Lung (tissue), 11 donors: ENCODE measurements at regions not wholly inside any gene's neighbourhood (a gene's known extent, or its start where the extent isn't known, plus 50 kb on each side); places are given as distances from the start of the nearest gene placed in this dataset.
A peak's percentile ranks its signal among the peaks of the same experiment; 100 is the strongest.

Source experiments
- ATAC-seq: fragments of 200-7000 bp; cut with Tn5 transposase; one replicate; pipeline ENCODE4 v1.9.1; 2020; ENCODE audit warnings: moderate number of reproducible peaks; ENCODE audit not compliant: insufficient read depth, low FRiP score
- DNase-seq, 3 donors: peaks; one replicate each; pipeline ENCODE4 v3.0.0-alpha.2; 2013 to 2017
- H3K27ac ChIP-seq, 2 donors: one replicate each; pipeline ENCODE4 v1.5.1; 2013; ENCODE audit warnings: mild to moderate bottlenecking in 2 of 2, moderate library complexity in 2 of 2, control low read depth in 1 of 2, inconsistent platforms in 1 of 2, low read depth in 1 of 2, low read length in 1 of 2
- H3K27me3 ChIP-seq, 3 donors: one replicate each; pipeline ENCODE4 v1.5.1; 2013; ENCODE audit warnings: low read length in 2 of 3; ENCODE audit not compliant: control insufficient read depth in 3 of 3, insufficient read depth in 3 of 3
- H3K36me3 ChIP-seq, 4 donors: one replicate each; pipeline ENCODE4 v1.5.1; 2013; ENCODE audit warnings: low read length in 4 of 4, mild to moderate bottlenecking in 1 of 4, moderate library complexity in 1 of 4; ENCODE audit not compliant: control insufficient read depth in 4 of 4, insufficient read depth in 4 of 4
- H3K4me1 ChIP-seq, 5 donors: one replicate each; pipeline ENCODE4 v1.5.1; 2013; ENCODE audit warnings: low read length in 5 of 5, mild to moderate bottlenecking in 2 of 5, moderate library complexity in 1 of 5; ENCODE audit not compliant: control insufficient read depth in 5 of 5, insufficient read depth in 5 of 5
- H3K4me3 ChIP-seq: one replicate; pipeline ENCODE4 v1.5.1; 2013; ENCODE audit warnings: mild to moderate bottlenecking, control low read depth, moderate library complexity
- H3K9ac ChIP-seq, 2 donors: one replicate each; pipeline ENCODE4 v1.5.1; 2013; ENCODE audit warnings: low read length in 2 of 2, control low read depth in 1 of 2; ENCODE audit not compliant: insufficient read depth in 1 of 2
- H3K9me3 ChIP-seq, 4 donors: one replicate each; pipeline ENCODE4 v1.5.1; 2013; ENCODE audit warnings: low read length in 3 of 4, mild to moderate bottlenecking in 1 of 4, moderate library complexity in 1 of 4; ENCODE audit not compliant: control insufficient read depth in 4 of 4, insufficient read depth in 3 of 4
- CTCF ChIP-seq: IDR thresholded peaks from 2 replicates; pipeline ENCODE4 v1.5.1; 2012; ENCODE audit warnings: mild to moderate bottlenecking; ENCODE audit errors: control extremely low read depth, extremely low read depth
- WGBS, 2 donors: extraction: QIAGEN DNeasy Blood & Tissue Kit; methylation state at CpG; one replicate each; pipeline ENCODE4 v1.1.7; 2013; 5-methylcytosine and 5-hydroxymethylcytosine counted together
- donor health status: control.
- donor health status: control.
- donor health status: Bipolar disorder and iron deficiency.
- donor health status: healthy.
- donor health status: DM: yes; HTN: yes; CAD: no.

GRCh38 chr1:88265606-88266005, 418.5 kb upstream of the PKN2 start:
- no peaks in the 10 kb centered on the region for H3K36me3 ChIP-seq
- ATAC-seq (no peak), DNase-seq (no peak)
- no peak overlapping the region for H3K9ac ChIP-seq
- no peak overlapping the region for H3K4me3 ChIP-seq
- 61 to 70% methylated on average over 1 of the region's 1 CpG for WGBS, 2 donors
- no peak overlapping the region for H3K27ac ChIP-seq
- no peaks in the 10 kb centered on the region for H3K4me1 ChIP-seq
- no peaks in the 10 kb centered on the region for H3K9me3 ChIP-seq
- H3K27me3 ChIP-seq, result no peaks in the 10 kb centered on the region
- no peak for TF ChIP-seq CTCF

- no peaks in the 10 kb centered on the region for H3K9me3 ChIP-seq
- H3K9ac ChIP-seq, result no peak overlapping the region
- H3K4me3 ChIP-seq, result no peak overlapping the region
- no peak for TF ChIP-seq CTCF
- DNase-seq, result peak in 1 of 3 donors; percentile 33
- H3K4me1 ChIP-seq, result no peaks in the 10 kb centered on the region
- 93 to 95% methylated on average over 1 of the region's 1 CpG for WGBS, 2 donors
- no peaks in the 10 kb centered on the region for H3K27me3 ChIP-seq
- no peak overlapping the region for H3K27ac ChIP-seq
- H3K36me3 ChIP-seq, result no peaks in the 10 kb centered on the region
- no peak for ATAC-seq
These were observed 418.0 kb upstream of the PKN2 start for GRCh38 chr1:88266051-88266450.

- no peak overlapping the region for H3K9ac ChIP-seq
- H3K4me3 ChIP-seq, result no peak overlapping the region
- no peaks in the 10 kb centered on the region for H3K27me3 ChIP-seq
- no peak for ATAC-seq
- H3K36me3 ChIP-seq, result no peaks in the 10 kb centered on the region
- DNase-seq, result no peak
- TF ChIP-seq CTCF, result no peak
- no peak overlapping the region for H3K27ac ChIP-seq
- WGBS, 2 donors, result 96% methylated on average over 5 of the region's 5 CpGs
- peaks cover 0 to 3% (median 0%) of the 10 kb centered on the region in 5 donors for H3K4me1 ChIP-seq
- H3K9me3 ChIP-seq, result no peaks in the 10 kb centered on the region
These were observed 411.9 kb upstream of the PKN2 start for GRCh38 chr1:88272216-88272615.

GRCh38 chr1:88274431-88274830, 409.6 kb upstream of the PKN2 start:
- Histone ChIP-seq H3K4me1 (peaks cover 0 to 3% (median 0%) of the 10 kb centered on the region in 5 donors), H3K27ac (no peak overlapping the region), H3K9ac (no peak overlapping the region), H3K4me3 (no peak overlapping the region), H3K9me3 (no peaks in the 10 kb centered on the region), H3K36me3 (no peaks in the 10 kb centered on the region), H3K27me3 (no peaks in the 10 kb centered on the region)
- ATAC-seq (no peak), DNase-seq (no peak)
- TF ChIP-seq CTCF, result no peak
- 86 to 88% methylated on average over 1 of the region's 1 CpG for WGBS, 2 donors
